ENCODE measurements at regions not wholly inside any gene's neighbourhood (a gene's known extent, or its start where the extent isn't known, plus 50 kb on each side); places are given as distances from the start of the nearest gene placed in this dataset.

- H3K4me1 ChIP-seq (ENCODE audit: control insufficient read depth in 1 of 2, insufficient read depth in 2 of 2, low read length in 2 of 2) = no peaks in the 10 kb centered on the region
- no peak overlapping the region for H3K4me3 ChIP-seq (replicated peaks in 1 of 2; ENCODE audit: low read depth in 1 of 2, low read length in 2 of 2)
- H2AFZ ChIP-seq (ENCODE audit: low read depth, low read length, poor library complexity, severe bottlenecking) = no peak overlapping the region
- DNase-seq (ENCODE audit: low read depth, low spot score) (no peak), ATAC-seq (no peak)
- ChIA-PET RAD21 (ENCODE audit: low non-redundant PET in 1 of 2, low total read pairs in 2 of 2, uncharacterized antibody in 2 of 2, unreplicated experiment in 2 of 2) (interaction anchor here in 1 of 2 experiments (0.6 kb wide), 1 partner anchor 470 kb away, joined by 7 read pairs; no protein-coding TSS in a partner anchor), CTCF (no interaction called here), POLR2A (no interaction called here)
- H3K27me3 ChIP-seq (ENCODE audit: insufficient read depth, low read length) = no peaks in the 10 kb centered on the region
- H3K79me2 ChIP-seq (ENCODE audit: insufficient read depth, low read length) = no peaks in the 10 kb centered on the region
- no TSS peak for BruUV-seq (replicated peaks)
- no peak overlapping the region for H3K4me2 ChIP-seq (ENCODE audit: low read length)
- H4K20me1 ChIP-seq (ENCODE audit: insufficient read depth) = no peaks in the 10 kb centered on the region
- no peaks in the 10 kb centered on the region for H3K36me3 ChIP-seq (ENCODE audit: control insufficient read depth in 1 of 2, insufficient read depth in 2 of 2, low read length in 2 of 2)
- no peak overlapping the region for H3K27ac ChIP-seq (ENCODE audit: low read depth, low read length)
- H3K9me3 ChIP-seq (ENCODE audit: control insufficient read depth in 1 of 2, insufficient read depth in 1 of 2, low read depth in 1 of 2, low read length in 2 of 2) = no peaks in the 10 kb centered on the region
- H3K9me2 ChIP-seq (ENCODE audit: insufficient read depth) = no peaks in the 10 kb centered on the region
- intact Hi-C loops (cut with micrococcal nuclease) = no loop called here
- H3K9ac ChIP-seq (ENCODE audit: low read length) = no peak overlapping the region
- TF ChIP-seq POLR2A (IDR thresholded peaks at IDR 0.05; ENCODE audit: borderline replicate concordance, extremely low read depth, insufficient read depth, insufficient read length) = no peak
- TF ChIP-seq CEBPB (IDR thresholded peaks at IDR 0.05; ENCODE audit: low read depth) = no peak
- TF ChIP-seq POLR2AphosphoS5 (IDR thresholded peaks at IDR 0.05; ENCODE audit: low read depth, low read length) = no peak
Measured at GRCh38 chr18:22093731-22094357, 75.5 kb upstream of the GATA6 start.

- no peak for TF ChIP-seq SIN3A (IDR thresholded peaks at IDR 0.05; ENCODE audit: low read depth)
- TF ChIP-seq EZH2phosphoT487 (IDR thresholded peaks at IDR 0.05; ENCODE audit: borderline replicate concordance) = no peak
- no peak for TF ChIP-seq RAD21 (IDR thresholded peaks at IDR 0.05; ENCODE audit: low read depth)
- TF ChIP-seq REST (IDR thresholded peaks at IDR 0.05; ENCODE audit: low read depth) = no peak
- TF ChIP-seq CEBPB (IDR thresholded peaks at IDR 0.05; ENCODE audit: low read depth) = no peak
- no peak for TF ChIP-seq JUND (IDR thresholded peaks at IDR 0.05)
- no peak for TF ChIP-seq MAX (IDR thresholded peaks at IDR 0.05)
- no peak for TF ChIP-seq ELF1 (IDR thresholded peaks at IDR 0.05; ENCODE audit: borderline replicate concordance, low read depth)
- TF ChIP-seq ZFX (IDR thresholded peaks at IDR 0.05) = no peak
- TF ChIP-seq POLR2AphosphoS5 (IDR thresholded peaks at IDR 0.05; ENCODE audit: low read depth, low read length) = no peak
- no peak for TF ChIP-seq EGR1 (IDR thresholded peaks at IDR 0.05; ENCODE audit: low read depth)
- no peak for TF ChIP-seq ZNF274 (IDR thresholded peaks at IDR 0.05; ENCODE audit: low read depth, low read length)
- TF ChIP-seq ZBTB33 (IDR thresholded peaks at IDR 0.05; ENCODE audit: extremely low read depth, insufficient replicate concordance, low read length) = no peak
- TF ChIP-seq YY1 (IDR thresholded peaks at IDR 0.05; ENCODE audit: extremely low read depth, insufficient replicate concordance, low read depth, low read length) = no peak
- no peak for TF ChIP-seq TCF7L2 (IDR thresholded peaks at IDR 0.05; ENCODE audit: borderline replicate concordance, extremely low read depth, insufficient read depth, insufficient read length)
- no peaks in the 10 kb centered on the region for H3K27me3 ChIP-seq (ENCODE audit: insufficient read depth, low read length)
- ATAC-seq = no peak
- H3K79me2 ChIP-seq (ENCODE audit: insufficient read depth, low read length) = no peaks in the 10 kb centered on the region
- H3K36me3 ChIP-seq (ENCODE audit: control insufficient read depth in 1 of 2, insufficient read depth in 2 of 2, low read length in 2 of 2) = no peaks in the 10 kb centered on the region
- no peak overlapping the region for H3K9ac ChIP-seq (ENCODE audit: low read length)
- H3K4me2 ChIP-seq (ENCODE audit: low read length) = no peak overlapping the region
- no peak overlapping the region for H3K27ac ChIP-seq (ENCODE audit: low read depth, low read length)
- no peaks in the 10 kb centered on the region for H3K9me3 ChIP-seq (ENCODE audit: control insufficient read depth in 1 of 2, insufficient read depth in 1 of 2, low read depth in 1 of 2, low read length in 2 of 2)
- RAD21 ChIA-PET (ENCODE audit: low non-redundant PET in 1 of 2, low total read pairs in 2 of 2, uncharacterized antibody in 2 of 2, unreplicated experiment in 2 of 2) = no interaction called here
- no peak overlapping the region for H2AFZ ChIP-seq (ENCODE audit: low read depth, low read length, poor library complexity, severe bottlenecking)
- CTCF ChIA-PET = no interaction called here
- DNase-seq (ENCODE audit: low read depth, low spot score) = no peak
- H4K20me1 ChIP-seq (ENCODE audit: insufficient read depth) = no peaks in the 10 kb centered on the region
- BruUV-seq (replicated peaks) = no TSS peak
- POLR2A ChIA-PET = no interaction called here
- H3K9me2 ChIP-seq (ENCODE audit: insufficient read depth) = no peaks in the 10 kb centered on the region
- H3K4me3 ChIP-seq (replicated peaks in 1 of 2; ENCODE audit: low read depth in 1 of 2, low read length in 2 of 2) = no peak overlapping the region
- intact Hi-C loops (cut with micrococcal nuclease) = no loop called here
- no peaks in the 10 kb centered on the region for H3K4me1 ChIP-seq (ENCODE audit: control insufficient read depth in 1 of 2, insufficient read depth in 2 of 2, low read length in 2 of 2)
Measured at GRCh38 chr18:22094358-22094734, 75.0 kb upstream of the GATA6 start.

All from HCT116 (cell line).